ENCODE measurements at regions not wholly inside any gene's neighbourhood (a gene's known extent, or its start where the extent isn't known, plus 50 kb on each side); places are given as distances from the start of the nearest gene placed in this dataset.

DNA sequence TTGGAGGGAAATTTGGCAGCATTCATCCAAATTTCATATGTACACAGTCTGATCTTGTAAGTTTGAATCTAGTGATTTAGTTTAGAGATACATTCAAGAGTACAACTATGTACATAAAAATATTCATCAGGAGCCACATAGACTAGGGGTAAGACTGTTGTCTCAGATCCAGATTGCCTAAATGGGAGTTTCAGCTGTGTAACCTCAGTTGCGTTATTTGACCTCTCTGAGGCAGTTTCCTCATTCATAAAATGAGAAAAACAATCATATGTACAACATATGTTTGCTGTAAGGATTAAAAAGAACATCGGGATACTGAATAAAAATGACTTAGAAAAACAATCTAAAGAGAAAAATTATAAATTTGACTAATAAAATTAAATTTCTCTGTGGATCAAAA, 577.5 kb downstream of the RPL10L start:
- no peak overlapping the region for H3K27ac ChIP-seq (replicated peaks)
- no peak for DNase-seq (ENCODE audit: low read depth in 1 of 2, low spot score in 1 of 2)
- TF ChIP-seq, protein P1, sequence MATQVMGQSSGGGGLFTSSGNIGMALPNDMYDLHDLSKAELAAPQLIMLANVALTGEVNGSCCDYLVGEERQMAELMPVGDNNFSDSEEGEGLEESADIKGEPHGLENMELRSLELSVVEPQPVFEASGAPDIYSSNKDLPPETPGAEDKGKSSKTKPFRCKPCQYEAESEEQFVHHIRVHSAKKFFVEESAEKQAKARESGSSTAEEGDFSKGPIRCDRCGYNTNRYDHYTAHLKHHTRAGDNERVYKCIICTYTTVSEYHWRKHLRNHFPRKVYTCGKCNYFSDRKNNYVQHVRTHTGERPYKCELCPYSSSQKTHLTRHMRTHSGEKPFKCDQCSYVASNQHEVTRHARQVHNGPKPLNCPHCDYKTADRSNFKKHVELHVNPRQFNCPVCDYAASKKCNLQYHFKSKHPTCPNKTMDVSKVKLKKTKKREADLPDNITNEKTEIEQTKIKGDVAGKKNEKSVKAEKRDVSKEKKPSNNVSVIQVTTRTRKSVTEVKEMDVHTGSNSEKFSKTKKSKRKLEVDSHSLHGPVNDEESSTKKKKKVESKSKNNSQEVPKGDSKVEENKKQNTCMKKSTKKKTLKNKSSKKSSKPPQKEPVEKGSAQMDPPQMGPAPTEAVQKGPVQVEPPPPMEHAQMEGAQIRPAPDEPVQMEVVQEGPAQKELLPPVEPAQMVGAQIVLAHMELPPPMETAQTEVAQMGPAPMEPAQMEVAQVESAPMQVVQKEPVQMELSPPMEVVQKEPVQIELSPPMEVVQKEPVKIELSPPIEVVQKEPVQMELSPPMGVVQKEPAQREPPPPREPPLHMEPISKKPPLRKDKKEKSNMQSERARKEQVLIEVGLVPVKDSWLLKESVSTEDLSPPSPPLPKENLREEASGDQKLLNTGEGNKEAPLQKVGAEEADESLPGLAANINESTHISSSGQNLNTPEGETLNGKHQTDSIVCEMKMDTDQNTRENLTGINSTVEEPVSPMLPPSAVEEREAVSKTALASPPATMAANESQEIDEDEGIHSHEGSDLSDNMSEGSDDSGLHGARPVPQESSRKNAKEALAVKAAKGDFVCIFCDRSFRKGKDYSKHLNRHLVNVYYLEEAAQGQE (IDR thresholded peaks at IDR 0.05; ENCODE audit: insufficient replicate concordance, low read depth): no peak
- no peak for TF ChIP-seq SPI1 (IDR thresholded peaks at IDR 0.05; ENCODE audit: borderline replicate concordance, low read depth)
- TF ChIP-seq GABPA (IDR thresholded peaks at IDR 0.05; ENCODE audit: low read depth): no peak
- TF ChIP-seq, protein P2, sequence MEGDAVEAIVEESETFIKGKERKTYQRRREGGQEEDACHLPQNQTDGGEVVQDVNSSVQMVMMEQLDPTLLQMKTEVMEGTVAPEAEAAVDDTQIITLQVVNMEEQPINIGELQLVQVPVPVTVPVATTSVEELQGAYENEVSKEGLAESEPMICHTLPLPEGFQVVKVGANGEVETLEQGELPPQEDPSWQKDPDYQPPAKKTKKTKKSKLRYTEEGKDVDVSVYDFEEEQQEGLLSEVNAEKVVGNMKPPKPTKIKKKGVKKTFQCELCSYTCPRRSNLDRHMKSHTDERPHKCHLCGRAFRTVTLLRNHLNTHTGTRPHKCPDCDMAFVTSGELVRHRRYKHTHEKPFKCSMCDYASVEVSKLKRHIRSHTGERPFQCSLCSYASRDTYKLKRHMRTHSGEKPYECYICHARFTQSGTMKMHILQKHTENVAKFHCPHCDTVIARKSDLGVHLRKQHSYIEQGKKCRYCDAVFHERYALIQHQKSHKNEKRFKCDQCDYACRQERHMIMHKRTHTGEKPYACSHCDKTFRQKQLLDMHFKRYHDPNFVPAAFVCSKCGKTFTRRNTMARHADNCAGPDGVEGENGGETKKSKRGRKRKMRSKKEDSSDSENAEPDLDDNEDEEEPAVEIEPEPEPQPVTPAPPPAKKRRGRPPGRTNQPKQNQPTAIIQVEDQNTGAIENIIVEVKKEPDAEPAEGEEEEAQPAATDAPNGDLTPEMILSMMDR (IDR thresholded peaks at IDR 0.05; ENCODE audit: insufficient read depth, low read length): no peak
- TF ChIP-seq POLR2AphosphoS5 (IDR thresholded peaks at IDR 0.05; ENCODE audit: low read depth): no peak
- H3K27me3 ChIP-seq (ENCODE audit: insufficient read depth, poor library complexity, severe bottlenecking): no peaks in the 10 kb centered on the region
- H3K4me3 ChIP-seq (replicated peaks; ENCODE audit: insufficient read depth, low read length): no peak overlapping the region

DNA sequence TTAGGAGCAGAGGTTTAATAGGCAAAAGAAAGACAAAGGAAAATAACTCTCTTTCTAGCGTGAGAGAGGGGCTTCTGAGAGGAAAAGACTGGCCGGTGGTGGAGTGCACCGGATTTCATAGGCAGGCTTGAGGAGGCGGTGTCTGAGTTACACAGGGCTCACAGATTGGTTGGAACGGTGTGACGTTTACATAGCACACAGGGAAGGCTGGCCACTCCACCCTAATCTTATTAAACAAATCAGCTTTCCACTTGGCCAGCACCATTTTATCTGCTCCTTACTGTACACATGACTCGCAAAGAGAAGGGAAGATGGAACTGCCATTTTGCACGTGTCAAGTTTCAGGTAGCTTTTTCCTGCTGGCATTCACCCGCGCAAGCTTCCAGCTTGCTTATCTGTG, 587.7 kb downstream of the RPL10L start:
- Histone ChIP-seq H3K4me3 (replicated peaks; ENCODE audit: insufficient read depth, low read length) (no peak overlapping the region), H3K27me3 (ENCODE audit: insufficient read depth, poor library complexity, severe bottlenecking) (no peaks in the 10 kb centered on the region), H3K27ac (replicated peaks) (no peak overlapping the region)
- no peak for DNase-seq (ENCODE audit: low read depth in 1 of 2, low spot score in 1 of 2)
- TF ChIP-seq POLR2AphosphoS5 (IDR thresholded peaks at IDR 0.05; ENCODE audit: low read depth) (no peak), SPI1 (IDR thresholded peaks at IDR 0.05; ENCODE audit: borderline replicate concordance, low read depth) (no peak), GABPA (IDR thresholded peaks at IDR 0.05; ENCODE audit: low read depth) (no peak)
- TF ChIP-seq, protein P1 (IDR thresholded peaks at IDR 0.05; ENCODE audit: insufficient replicate concordance, low read depth): no peak
- TF ChIP-seq, protein P2 (IDR thresholded peaks at IDR 0.05; ENCODE audit: insufficient read depth, low read length): no peak

DNA sequence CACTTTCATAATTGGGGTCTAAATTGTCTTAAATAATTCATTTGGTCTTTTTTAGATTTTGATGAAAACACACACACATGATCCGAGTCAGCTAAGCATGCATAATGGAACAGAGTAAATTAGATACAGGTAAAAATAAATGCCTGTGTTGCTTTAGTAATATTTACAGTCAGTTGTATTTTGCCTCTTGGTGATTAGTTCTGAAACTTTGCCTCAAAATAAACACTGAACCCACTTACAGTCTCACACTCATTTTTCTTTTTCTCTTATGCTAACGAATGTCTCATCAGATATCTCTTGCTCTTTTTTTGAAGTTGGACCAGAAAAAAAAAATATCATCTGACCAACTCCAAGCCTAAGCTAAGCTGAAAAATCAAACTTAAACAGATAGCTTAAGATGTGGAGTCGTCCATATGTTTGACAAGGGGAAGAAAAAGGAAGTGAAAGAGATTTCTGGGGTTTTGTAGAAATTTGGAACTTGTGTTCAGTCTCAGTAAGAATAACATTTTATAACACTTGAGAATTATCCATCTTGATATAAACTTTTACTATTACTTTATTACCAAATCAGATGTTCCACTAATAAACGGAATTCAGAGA, 592.5 kb downstream of the RPL10L start:
- Histone ChIP-seq H3K27ac (replicated peaks) (no peak overlapping the region), H3K4me3 (replicated peaks; ENCODE audit: insufficient read depth, low read length) (no peak overlapping the region), H3K27me3 (ENCODE audit: insufficient read depth, poor library complexity, severe bottlenecking) (no peaks in the 10 kb centered on the region)
- TF ChIP-seq, protein P1 (IDR thresholded peaks at IDR 0.05; ENCODE audit: insufficient replicate concordance, low read depth): no peak
- TF ChIP-seq, protein P2 (IDR thresholded peaks at IDR 0.05; ENCODE audit: insufficient read depth, low read length): no peak
- TF ChIP-seq GABPA (IDR thresholded peaks at IDR 0.05; ENCODE audit: low read depth) (no peak), SPI1 (IDR thresholded peaks at IDR 0.05; ENCODE audit: borderline replicate concordance, low read depth) (no peak), POLR2AphosphoS5 (IDR thresholded peaks at IDR 0.05; ENCODE audit: low read depth) (no peak)
- DNase-seq (ENCODE audit: low read depth in 1 of 2, low spot score in 1 of 2): no peak

Measured in HL-60 (cell line).